NB4 (cell line): ENCODE measurements at regions not wholly inside any gene's neighbourhood (a gene's known extent, or its start where the extent isn't known, plus 50 kb on each side); places are given as distances from the start of the nearest gene placed in this dataset.

Experiments used
- DNase-seq: peaks from one replicate; pipeline ENCODE4 v3.0.0; 2010; ENCODE audit warnings: low read depth
- H3K4me3 ChIP-seq: one replicate; pipeline ENCODE4 v1.5.1; 2011; ENCODE audit warnings: mild to moderate bottlenecking, low read depth, low read length, moderate library complexity
- CTCF ChIP-seq: IDR thresholded peaks from one replicate; pipeline ENCODE4 v1.5.1; 2012; ENCODE audit warnings: low read depth, low read length
- MAX ChIP-seq: IDR thresholded peaks from 2 replicates; pipeline ENCODE4 v1.6.1; 2011; ENCODE audit warnings: low read depth, low read length
- MYC ChIP-seq: IDR thresholded peaks from 2 replicates; pipeline ENCODE4 v1.6.1; 2011; ENCODE audit warnings: low read depth, low read length
- POLR2A ChIP-seq: IDR thresholded peaks from 2 replicates; pipeline ENCODE4 v1.6.1; 2011; ENCODE audit warnings: mild to moderate bottlenecking; ENCODE audit not compliant: insufficient read length; ENCODE audit errors: extremely low read depth

DNA sequence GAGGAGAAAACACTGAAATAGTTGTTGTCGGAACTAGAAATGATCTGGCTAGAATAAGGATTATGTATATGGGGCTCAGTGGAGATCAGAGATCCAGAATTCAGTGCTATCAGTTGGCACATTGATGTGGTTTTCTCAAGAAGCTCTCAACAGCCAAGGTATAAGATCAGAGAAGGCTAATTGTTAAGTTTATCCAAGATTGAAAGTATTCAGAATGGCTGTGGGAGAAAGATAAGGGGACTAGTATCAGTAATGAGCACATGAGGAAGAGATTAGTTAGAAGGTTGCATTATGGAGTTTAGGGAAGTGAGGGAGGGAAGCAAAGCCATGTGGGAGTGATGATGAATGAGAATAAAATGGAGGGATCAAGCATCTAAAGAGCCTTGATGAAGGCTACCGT, 128.1 kb upstream of the MIS18BP1 start:
- TF ChIP-seq CTCF, result no peak
- no peak overlapping the region for H3K4me3 ChIP-seq
- DNase-seq, result no peak

- TF ChIP-seq MAX (no peak), MYC (no peak), CTCF (no peak), POLR2A (no peak)
- H3K4me3 ChIP-seq, result no peak overlapping the region
- no peak for DNase-seq
Observed at GRCh38 chr14:45377166-45377565, 124.2 kb upstream of the MIS18BP1 start.

DNA sequence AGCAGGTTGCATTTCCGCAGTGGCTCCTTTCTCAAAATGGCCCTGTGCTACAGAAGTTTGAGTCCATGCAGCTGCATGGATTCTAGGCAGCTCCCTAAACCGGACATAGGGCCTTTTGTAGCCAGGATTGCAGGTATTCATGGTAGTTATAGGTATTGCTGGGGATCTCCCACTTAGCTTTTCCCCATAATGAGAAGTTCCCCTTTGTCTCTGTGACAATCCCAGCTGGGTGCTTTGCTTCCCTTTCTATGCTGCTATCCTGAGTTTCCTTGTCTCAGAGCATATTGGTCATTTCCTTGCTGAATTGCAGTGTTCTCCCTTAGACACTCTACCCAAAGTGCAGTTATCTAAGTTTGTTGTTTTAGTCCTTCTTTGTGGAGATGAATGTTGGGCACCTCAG, 120.9 kb upstream of the MIS18BP1 start:
- H3K4me3 ChIP-seq, result no peak overlapping the region
- DNase-seq, result no peak
- TF ChIP-seq MYC, result no peak
- no peak for TF ChIP-seq CTCF
- TF ChIP-seq POLR2A, result no peak
- no peak for TF ChIP-seq MAX

DNA sequence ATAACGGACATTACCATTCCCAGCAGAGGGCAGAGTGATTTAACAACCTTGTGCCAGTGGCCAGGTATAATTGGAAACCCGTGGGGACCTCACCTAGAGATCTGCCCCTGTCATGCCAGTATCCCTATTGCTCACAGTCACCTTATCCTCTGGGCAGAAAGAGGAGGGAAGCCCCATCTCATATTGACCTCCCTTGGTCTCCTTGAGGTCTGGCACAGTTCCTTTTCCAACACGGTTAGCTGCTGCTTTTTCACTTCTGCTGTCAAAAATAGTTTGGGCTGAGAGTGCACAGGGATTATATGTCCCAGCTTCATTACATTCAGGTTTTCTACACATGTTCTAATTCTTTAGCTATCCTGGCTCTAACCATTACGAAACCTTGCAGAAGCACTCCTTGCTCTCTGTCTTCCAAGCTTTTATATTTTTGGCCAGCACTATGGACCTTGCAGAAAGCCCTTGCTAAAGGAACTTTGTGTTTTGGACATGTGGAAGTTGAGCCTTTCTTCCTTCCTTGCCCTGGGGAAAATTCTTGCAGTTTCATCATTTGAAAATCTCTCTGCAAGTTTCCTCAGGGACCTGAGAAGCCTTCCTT, 111.7 kb upstream of the MIS18BP1 start:
- TF ChIP-seq POLR2A (no peak), MAX (no peak), CTCF (no peak), MYC (no peak)
- no peak for DNase-seq
- H3K4me3 ChIP-seq, result no peak overlapping the region

DNA sequence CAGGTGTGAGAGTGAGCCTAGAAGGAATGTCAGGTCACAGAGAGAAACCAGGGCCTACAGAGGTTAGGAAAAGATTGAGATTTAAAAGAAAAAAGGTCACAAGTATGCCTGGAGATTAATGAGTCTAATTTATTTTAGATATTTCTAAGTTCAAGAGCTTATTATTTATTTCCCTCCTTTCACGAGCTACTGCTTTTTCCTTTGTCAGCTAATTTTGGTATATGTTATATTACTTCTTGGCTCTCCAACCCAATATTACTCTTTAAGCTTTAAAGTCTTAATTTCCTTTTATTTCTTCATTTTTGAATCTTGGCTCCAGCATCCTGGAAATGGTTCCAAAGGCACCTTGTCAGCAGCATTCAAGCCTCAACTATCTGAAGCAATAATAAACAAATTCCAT, 109.5 kb upstream of the MIS18BP1 start:
- H3K4me3 ChIP-seq, result no peak overlapping the region
- DNase-seq, result no peak
- no peak for TF ChIP-seq CTCF
- no peak for TF ChIP-seq MAX
- no peak for TF ChIP-seq MYC
- no peak for TF ChIP-seq POLR2A

DNA sequence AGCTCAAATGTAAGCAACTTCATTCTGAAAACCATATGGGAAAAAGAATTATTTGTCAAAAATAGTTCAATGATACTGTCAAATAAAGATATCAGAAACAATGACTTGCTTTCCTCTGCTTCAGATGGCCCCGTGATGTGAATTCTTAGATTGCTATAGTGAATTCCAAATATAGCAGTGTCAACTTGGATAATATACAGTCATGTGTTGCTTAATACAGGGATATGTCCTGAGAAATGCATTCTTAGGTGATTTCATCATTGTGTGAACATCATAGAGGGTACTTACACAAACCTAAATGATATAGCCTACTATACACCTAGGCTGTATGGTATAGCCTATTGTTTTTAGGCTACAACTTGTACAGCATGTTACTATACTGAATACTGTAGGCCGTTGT, 108.7 kb upstream of the MIS18BP1 start:
- no peak overlapping the region for H3K4me3 ChIP-seq
- TF ChIP-seq MAX (no peak), MYC (no peak), CTCF (no peak), POLR2A (no peak)
- no peak for DNase-seq
